ENCODE measurements at regions not wholly inside any gene's neighbourhood (a gene's known extent, or its start where the extent isn't known, plus 50 kb on each side); places are given as distances from the start of the nearest gene placed in this dataset.
A peak's percentile ranks its signal among the peaks of the same experiment; 100 is the strongest.
"Not testable (repeated sequence)": the region's sequence is repeated elsewhere in the genome, so short reads cannot be mapped to it uniquely, and the experiment has no call there.

DNA sequence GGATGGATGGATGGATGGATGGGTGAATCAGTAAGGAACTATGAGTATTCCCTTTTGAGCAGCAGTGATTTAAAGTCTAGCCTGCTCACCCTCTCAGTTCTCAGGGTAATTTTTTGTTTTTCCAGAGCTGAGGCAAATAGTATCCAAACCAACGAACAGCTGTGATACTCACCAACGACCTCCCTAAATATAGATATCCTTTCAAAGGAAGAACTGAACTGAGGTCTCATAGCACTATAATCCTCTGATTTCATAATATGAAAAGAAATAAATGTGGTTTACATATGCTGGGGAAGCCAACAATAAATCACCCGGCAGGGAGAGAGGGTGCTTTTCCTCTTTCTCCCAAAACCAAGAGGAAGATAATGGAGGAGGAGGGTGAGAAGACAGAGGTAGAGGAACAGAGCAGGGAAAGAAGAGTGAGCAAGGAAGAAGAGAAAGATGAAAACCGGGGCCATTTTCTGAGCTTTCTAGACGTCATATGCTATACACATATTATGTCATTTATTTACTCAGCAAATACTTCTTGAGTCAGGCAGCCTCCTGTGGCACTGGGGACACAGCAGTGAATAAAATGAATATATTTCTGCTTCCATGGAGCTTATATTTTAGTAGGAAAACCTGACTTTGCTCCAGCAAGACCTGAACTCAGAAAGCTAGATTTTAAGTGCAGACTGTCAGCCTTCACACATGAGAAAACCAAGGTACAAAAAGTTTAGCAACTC, 710.7 kb upstream of the TBX3 start:
- DNase-seq (ENCODE audit: low spot score): no peak

DNA sequence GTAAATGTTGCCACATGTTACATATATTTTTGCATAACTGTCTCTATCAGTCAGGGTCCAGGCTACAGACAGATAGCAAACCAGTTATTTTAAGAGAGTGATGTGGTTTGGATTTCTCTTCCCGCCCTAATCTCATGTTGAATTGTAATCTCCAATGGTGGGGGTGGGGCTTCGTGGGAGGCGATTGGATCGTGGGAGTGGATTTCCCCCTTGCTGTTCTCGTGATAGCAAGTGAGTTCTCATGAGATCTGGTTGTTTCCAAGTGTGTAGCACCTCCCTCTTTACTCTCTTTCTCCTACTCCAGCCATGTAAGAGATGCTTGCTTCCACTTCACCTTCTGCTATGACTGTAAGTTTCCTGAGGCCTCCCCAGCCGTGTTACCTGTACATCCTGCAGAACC, 704.2 kb upstream of the TBX3 start:
- DNase-seq (ENCODE audit: low spot score): no peak

DNA sequence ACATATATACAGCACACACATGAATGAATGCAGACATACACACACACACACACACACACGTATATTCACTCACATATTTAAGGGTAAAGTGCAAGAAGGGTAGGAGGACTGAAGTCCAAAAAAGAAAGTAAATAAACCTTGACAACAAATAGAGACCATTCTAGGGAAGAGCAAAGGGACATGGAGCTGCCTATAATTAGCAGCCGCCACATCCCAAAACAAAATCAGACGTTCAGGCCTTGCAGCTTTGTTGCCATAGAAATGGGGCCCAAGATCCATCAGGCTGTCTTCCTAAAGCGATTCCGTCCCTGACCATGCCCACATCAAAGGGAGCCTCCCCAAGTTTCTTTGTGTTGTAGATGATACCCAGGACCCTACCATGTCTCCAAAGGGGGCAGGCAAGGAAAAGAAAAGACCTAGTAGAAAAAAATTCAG, 703.5 kb upstream of the TBX3 start:
- DNase-seq (ENCODE audit: low spot score): no peak

DNA sequence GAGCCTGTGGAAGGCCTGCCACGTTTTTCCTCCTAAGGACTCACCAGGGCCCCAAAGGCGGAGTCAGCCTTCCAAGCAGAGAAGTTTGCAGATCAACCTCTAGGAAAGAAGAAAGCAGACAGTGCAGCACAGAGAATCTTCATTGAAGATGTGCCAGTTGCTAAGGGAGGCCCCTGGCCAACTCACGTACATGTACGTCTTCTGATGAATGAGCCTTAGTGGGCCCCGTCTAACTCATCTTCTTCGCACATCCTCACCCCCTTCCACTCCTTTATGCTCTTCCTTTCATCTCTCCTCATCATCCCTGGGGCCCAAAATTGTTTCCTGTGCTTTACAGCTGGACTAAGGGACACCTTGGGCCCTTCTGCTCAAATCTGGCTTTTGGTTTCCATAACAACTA, 703.0 kb upstream of the TBX3 start:
- no peak for DNase-seq (ENCODE audit: low spot score)

DNA sequence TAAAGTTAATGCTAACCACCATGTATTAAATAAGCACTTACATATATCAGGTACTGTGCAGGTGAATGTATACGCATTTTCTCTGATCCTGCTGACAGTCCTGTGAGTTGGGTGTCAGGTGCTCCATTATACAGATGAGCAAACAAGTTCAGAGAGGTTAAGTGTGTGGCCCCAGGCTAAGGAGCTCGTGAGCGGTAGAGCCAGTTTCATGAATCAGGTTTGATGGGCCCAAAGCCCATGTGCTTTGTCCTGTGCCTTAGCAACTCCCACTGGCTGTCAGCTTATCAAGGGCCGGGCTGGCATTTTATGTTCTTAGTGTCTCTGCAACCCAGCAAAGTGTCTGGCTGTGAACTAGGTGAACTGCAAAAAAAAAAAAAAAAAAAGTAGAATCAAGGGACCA, 701.2 kb upstream of the TBX3 start:
- DNase-seq (ENCODE audit: low spot score): no peak

DNA sequence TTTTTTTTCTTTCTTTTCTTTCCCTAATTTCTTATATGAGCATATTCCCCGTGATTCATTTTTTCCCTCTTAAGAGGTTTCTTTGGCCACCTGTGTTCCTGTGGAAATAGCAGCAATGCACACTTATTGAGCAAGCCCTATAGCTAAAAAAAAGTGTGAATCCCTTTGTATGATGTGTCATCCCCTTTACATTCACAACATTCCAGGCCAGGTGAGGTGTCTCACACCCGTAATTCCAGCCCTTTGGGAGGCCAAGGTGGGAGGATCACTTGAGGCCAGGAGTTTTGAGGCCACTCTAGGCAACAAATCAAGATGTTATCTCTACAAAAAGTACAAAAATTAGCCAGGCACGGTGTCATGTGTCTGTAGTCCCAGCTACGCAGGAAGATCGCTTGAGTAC, 700.4 kb upstream of the TBX3 start:
- no peak for DNase-seq (ENCODE audit: low spot score)

DNA sequence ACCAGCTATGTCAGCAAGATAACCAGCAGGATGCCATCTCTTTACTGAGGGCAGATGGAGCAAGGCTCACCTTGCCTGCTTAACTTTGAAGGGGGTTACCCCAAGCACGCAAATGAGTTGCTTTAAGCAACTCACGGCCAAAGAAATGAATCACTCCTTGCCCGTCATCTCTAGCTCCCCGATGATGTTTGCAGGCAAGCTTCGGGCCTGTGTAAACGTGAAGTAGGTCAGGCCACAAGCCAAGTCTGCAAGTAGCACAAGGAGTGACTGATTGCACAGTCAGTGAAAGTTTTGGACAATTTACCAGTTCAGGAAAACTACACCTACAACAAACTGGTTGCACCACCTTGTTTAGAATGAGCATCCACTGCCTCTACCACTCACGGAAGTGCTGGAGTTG, 699.7 kb upstream of the TBX3 start:
- DNase-seq (ENCODE audit: low spot score): no peak

DNA sequence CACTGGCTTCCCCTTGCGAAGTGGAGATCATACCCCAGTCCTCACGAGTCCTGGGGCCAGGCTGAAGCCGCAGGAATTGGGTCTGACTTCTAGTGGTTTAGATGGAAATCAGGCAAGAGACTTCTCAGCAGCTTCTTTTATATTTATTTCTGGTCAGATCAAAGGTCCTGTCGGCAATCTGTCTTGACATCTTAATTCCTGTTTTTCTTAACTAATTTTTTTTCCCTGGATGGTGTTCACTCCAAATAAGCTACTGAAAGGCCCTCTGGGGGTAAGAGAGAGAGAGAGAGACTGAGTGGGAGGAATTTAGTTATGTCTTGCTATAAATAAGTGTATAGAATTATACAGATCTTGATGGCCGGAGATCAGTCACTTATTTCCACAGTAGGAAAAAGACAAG, 698.7 kb upstream of the TBX3 start:
- no peak for DNase-seq (ENCODE audit: low spot score)

DNA sequence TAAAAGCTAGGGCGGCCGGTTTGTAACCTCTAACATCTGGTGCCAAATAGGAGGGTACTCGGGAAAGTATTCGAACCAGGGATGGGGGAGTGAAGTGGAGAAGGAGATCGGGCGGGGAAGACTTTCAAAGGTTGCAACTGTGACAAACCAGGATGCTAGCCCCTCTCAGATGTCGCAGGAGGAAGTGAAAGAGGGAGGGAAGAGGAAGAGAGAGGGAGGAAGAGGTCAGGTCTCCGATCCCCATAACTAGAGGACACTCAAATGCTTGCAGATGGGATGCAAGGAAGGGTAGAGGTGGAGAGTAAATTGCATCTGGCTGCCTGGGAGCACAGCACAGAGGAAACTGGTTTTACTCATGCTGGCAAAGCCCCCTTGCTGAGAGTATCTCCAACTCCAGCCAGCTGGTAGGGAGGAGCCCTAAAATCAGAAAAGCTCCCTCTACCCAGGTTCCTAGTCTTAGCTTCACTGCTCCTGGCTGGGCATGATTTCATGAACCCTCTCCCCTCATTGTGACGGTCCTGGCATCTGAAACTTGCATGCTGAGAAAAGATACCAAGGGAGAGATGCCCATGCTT, 696.7 kb upstream of the TBX3 start:
- DNase-seq (ENCODE audit: low spot score): no peak

DNA sequence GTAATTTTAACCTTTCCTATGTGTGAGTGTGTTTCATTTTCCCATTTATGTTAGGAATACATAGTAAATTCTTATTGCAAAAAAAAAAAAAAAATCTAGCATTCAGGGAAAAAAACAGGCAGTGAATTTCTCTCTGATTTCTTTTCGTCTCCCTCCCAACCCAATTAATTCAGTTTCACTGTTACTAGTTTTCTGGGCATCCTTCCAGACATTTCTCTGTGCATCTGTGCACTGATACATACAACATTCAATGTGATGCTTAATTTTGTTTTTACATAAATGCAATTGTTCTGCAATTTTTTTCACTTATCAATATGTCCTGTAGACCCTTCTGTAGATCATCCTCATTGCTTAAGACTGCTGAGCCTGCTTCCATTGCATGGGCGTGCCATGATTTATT, 694.3 kb upstream of the TBX3 start:
- no peak for DNase-seq (ENCODE audit: low spot score)

DNA sequence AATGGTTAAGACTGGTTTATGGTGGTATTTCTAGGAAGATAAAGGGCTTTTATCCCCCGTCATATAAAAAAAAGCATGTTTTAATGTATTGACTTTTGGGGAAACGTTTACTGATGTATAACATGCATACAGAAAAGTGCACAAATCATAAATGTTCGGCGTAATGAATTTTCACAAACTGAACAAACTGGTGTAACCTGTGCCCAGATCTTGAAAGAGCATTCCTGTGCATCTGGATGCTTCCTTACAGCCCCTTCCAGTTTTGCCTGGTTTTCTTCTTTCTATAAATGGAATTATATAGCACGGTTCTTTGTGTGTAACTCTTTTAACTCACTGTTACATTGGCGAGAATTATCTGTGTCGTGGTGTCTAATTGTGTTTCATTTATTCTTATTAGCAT, 693.8 kb upstream of the TBX3 start:
- no peak for DNase-seq (ENCODE audit: low spot score)

DNA sequence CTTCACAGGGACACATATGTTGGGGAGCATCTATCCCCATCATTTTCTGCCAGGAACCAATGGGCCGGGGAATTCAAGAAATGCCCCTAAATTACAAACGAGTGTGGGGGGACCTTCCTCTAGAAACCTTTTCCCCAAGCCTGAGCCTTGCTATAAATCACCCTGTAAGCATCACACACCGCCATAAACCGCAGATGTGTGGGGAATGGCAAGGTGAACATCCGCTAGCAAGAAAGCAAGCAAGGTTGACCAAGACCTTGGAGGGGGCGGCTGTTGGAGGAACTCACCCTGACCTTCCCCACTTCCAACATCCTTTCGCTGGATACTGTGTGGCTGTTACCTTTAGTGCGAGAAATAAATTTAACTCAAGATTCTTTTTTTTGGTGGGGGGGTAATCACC, 693.3 kb upstream of the TBX3 start:
- no peak for DNase-seq (ENCODE audit: low spot score)

DNA sequence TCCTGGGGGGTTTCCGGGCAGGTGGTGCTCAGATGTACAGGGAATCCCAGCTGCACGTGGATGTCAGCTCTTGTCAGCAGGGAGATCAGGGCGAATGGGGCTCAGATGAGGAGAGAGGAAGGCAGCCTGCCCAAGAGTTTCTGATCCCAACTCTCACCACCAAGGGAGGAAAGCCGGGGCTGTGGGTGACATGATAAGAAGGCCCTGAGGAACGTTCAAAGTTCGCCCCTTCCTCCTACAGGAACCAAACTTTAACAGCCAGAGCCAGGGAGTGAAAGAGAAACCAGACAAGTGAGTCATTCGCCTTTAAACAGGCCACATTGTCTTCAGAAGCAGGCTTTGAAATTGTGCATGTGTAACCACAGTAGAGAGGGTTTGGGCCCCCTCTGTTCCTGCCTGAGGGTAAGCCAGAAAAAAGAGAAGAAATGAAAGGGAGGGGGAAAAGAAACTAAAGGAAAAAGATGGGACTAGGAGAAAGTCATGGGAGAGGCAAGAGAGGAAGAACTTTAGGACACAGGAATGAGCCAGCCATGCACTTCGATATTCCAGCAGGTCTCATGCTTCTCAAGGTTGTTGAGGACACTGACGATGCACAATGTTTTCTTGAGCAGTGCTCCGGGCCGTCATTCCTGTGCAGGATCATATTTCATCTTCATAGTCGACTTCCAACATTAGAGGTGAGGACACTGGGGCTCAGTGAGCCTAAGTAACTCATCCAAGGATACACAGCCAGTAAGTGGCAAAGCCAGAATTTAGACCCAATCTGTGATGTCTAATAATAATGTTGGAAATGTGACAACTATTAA, 691.4 kb upstream of the TBX3 start:
- DNase-seq (ENCODE audit: low spot score): peak; percentile 64

DNA sequence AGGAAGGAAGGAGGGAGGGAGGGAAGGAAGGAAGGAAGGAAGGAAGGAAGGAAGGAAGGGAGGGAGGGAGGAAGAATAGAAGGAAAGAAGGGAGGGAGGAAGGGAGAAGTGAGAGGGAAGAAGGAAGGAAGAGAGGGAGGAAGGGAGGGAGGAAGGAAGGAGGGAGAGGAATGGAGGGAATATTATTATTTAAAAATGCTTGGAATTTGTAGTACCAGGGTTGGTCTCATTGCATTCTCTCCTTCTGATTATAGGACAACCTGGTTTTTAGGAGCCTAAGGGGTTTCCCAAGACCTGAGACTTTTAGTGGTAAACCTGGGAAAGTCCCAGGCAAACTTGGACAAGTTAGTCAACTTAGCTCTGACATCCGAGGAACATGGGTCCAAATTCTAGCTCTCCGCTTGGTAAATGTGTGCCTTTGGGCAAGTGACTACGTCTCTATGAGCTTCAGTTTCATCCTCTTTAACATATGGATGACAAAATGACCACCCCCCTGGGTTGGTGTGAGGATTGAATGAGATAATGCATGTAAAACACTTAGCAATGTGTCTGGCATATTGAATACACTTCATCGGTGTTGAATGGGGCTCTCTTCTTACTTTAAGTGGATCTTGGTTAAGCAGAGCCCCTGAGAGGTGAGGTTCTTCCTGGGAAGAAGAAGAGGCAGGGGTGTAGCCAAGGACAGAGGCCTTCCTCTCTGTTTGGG, 690.7 kb upstream of the TBX3 start:
- no peak for DNase-seq (ENCODE audit: low spot score)

DNA sequence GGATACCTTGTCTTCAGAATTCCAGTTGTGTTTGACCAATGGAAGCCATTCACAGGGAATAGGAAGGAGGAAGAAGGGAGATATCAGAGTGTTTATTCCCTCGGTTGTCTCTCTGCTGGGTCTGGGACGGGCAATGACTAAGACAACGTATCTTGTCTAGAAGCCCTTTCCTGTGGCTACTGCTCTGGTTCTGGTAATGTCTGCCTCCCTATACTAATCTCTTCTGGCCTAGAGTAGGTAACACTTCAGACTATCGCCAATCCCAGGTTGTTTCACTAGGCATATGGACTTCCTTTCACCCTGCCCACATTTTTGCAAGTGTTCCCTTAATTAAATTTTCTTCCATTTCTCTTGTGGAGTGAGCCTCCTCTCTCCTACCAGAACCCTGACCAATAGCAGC, 687.7 kb upstream of the TBX3 start:
- no peak for DNase-seq (ENCODE audit: low spot score)

DNA sequence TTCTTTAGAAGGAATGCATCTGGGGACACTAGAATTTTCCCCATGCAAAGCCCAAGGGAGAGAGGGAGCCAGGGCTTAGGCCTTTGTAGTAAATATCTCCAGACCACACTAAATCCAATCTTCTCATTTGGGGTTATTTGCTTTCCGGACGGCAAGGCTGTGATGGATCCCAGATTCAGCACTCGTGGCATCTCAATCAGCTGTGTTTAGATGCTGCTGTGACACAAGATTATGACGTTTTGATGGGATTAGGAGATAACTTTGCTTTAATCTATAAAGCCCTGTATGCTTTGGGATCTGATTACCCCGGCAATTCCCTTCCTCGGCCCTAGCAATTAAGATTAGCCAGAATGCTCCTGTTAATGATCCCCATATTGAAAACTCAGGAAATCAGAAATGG, 686.7 kb upstream of the TBX3 start:
- DNase-seq (ENCODE audit: low spot score): no peak

DNA sequence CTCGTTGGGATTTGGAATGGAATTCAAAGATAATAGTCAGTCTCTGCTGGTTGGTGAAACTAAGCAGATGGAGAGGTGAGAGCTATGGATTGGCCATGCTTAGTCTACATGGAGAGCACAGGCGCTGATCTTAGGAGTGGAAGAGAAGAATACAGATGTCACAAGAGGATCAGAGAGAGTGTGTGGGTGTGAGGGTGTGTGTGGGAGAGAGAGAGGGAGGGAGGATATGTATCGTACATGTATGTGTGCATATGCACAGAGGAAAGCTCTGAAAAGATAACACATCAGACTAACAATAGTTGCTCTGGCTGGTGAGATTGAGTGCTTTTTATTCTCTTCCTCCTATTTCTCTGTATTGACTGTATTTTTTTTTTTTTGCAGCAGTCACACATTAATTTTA, 686.2 kb upstream of the TBX3 start:
- no peak for DNase-seq (ENCODE audit: low spot score)

DNA sequence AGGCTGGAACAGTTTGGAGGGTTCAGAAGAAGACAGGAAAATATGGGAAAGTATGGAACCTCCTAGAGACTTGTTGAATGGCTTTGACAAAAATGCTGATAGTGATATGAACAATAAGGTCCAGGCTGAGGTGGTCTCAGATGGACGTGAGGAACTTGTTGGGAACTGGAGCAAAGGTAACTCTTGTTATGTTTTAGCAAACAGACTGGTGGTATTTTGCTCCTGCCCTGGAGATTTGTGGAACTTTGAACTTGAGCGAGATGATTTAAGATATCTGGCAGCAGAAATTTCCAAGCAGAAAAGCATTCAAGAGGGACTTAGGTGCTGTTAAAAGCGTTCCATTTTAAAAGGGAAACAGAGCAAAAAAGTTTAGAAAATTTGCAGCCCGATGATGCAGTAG, 682.3 kb upstream of the TBX3 start:
- not testable (repeated sequence) for DNase-seq (ENCODE audit: low spot score)

DNA sequence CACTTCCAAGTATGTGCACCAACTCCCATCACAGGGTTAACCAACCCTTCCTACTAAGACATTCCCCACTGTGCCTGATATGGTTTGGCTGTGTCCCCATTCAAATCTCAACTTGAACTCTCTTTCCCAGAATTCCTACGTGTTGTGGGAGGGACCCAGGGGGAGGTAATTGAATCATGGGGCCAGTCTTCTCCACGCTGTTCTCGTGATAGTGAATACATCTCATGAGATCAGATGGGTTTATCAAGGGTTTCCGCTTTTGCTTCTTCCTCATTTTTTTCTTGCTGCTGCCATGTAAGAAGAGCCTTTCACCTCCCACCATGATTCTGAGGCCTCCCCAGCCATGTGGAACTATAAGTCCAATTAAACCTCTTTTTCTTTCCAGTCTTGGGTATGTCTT, 681.8 kb upstream of the TBX3 start:
- not testable (repeated sequence) for DNase-seq (ENCODE audit: low spot score)

DNA sequence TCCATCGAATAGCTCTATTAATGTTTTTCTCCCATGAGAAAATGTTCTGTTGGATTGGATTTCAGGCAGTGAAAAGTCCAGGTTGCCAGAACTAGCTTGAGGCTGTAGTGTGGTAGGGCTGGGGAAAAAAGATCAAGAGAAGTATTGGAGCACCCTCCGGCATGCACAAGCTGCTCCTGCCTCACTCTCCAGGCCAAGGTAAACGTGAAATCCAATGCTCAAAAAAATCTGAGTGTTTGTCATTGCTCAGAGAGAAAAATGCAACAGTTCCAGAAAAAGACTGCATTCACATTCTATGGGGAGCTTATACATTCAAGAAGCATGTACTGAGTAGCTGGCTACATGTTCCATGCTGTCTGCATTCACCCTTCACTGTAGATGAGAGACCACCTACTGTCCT, 680.9 kb upstream of the TBX3 start:
- DNase-seq (ENCODE audit: low spot score): no peak

DNA sequence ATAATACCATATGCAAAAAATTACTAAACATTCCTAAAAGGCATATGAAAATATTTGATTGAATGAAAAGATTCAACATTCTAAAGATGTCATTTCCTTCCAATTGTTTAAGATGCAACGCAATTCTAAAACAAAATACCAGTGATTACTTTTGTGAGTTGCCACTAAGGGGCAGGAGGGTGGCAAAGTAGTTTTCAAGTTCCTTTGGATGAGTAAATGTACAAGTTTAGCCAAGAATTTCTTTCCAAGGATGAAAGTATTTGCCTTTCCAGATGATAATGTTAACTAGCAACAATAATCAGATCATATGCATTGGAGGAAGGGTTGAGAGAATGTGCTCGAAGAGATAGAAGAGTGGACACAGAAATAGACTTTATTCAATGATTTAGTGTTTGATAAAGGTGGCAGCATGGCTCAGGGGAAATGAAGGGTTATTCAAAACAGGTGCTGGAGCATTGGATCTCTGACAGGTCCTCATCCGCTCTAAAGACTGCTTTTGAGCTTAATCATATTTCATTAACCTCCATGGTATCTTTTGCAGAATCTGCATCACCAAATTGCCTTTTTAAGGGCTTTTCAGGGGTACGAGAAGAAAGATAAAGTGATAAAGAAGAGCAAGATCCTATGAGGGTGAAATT, 678.5 kb upstream of the TBX3 start:
- DNase-seq (ENCODE audit: low spot score): no peak

DNA sequence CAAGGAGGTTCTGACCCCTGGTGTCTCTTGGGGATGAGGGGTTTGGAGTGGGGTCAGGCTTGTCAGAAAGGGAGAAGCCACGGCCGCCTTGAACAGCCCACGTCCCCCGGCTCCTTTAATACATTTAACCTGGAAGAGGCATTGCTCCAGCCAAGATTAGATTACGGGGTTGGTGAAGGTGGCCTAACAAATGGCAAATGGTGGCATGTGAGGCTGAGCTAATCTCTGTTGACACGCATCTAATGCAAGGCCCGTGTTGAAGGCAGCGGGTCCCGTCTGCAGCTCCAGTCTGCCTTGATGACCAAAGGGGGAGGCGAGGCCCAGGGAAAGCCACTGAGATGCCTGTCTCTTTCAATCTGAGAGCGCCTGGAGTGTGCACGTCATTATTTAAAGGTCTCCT, 673.7 kb upstream of the TBX3 start:
- DNase-seq (ENCODE audit: low spot score): no peak
